H1 (cell line): ENCODE measurements at regions not wholly inside any gene's neighbourhood (a gene's known extent, or its start where the extent isn't known, plus 50 kb on each side); places are given as distances from the start of the nearest gene placed in this dataset.

Source experiments
- CTCF ChIA-PET: fragments of 300-600 bp; sonication (Branson Sonifier 250); formaldehyde crosslinking; loops from one replicate; lab custom pipeline; 2021; ENCODE audit not compliant: partially characterized antibody; lab: Charles Lee
- POLR2A ChIA-PET: fragments of 300-600 bp; sonication (Branson Sonifier 250); formaldehyde crosslinking; loops from one replicate; lab custom pipeline; 2021; ENCODE audit warnings: inconsistent platforms; ENCODE audit not compliant: partially characterized antibody; lab: Charles Lee
- DNase-seq, 2 experiments: peaks; one replicate each; pipeline versions ENCODE4 v3.0.0 to v3.0.0-alpha.2; 2010 to 2022; ENCODE audit warnings: low spot score in 2 of 2, low read depth in 1 of 2, mixed read lengths in 1 of 2
- FAIRE-seq: peaks from 2 replicates; lab custom pipeline; 2011; peaks lifted over from hg19 to GRCh38; lab: Jason Lieb, UNC
- H2AFZ ChIP-seq: 2 replicates; pipeline ENCODE4 v1.8.1; 2012; ENCODE audit warnings: low read length, inconsistent platforms
- H2AK5ac ChIP-seq: 2 replicates; pipeline ENCODE4 v1.6.1; 2013; ENCODE audit warnings: low read depth, low read length
- H2BK120ac ChIP-seq: replicated peaks from 2 replicates; pipeline ENCODE3; 2013; ENCODE audit warnings: low read depth, low read length, inconsistent platforms
- H2BK12ac ChIP-seq: 2 replicates; pipeline ENCODE4 v1.6.1; 2013; ENCODE audit warnings: low read depth, low read length
- H2BK15ac ChIP-seq: 2 replicates; pipeline ENCODE4 v1.6.1; 2013; ENCODE audit warnings: low read length
- H2BK20ac ChIP-seq: 2 replicates; pipeline ENCODE4 v1.6.1; 2013; ENCODE audit warnings: low read length
- H2BK5ac ChIP-seq: 2 replicates; pipeline ENCODE4 v1.6.1; 2013; ENCODE audit warnings: low read depth, low read length
- H3K14ac ChIP-seq: 2 replicates; pipeline ENCODE4 v1.6.1; 2013; ENCODE audit warnings: inconsistent platforms; ENCODE audit not compliant: insufficient read length
- H3K18ac ChIP-seq: 2 replicates; pipeline ENCODE4 v1.6.1; 2013; ENCODE audit warnings: low read length; ENCODE audit errors: extremely low read depth
- H3K23ac ChIP-seq: 2 replicates; pipeline ENCODE4 v1.6.1; 2013; ENCODE audit warnings: inconsistent platforms; ENCODE audit not compliant: insufficient read length
- H3K23me2 ChIP-seq: 2 replicates; pipeline ENCODE4 v1.6.1; 2013; ENCODE audit warnings: low read depth, low read length
- H3K27ac ChIP-seq: 2 replicates; pipeline ENCODE4 v1.6.1; 2011; ENCODE audit warnings: low read depth, low read length, inconsistent platforms
- H3K27me3 ChIP-seq, 4 experiments: replicated peaks in 1 of 4; 1 replicate in 1 of 4; 2 replicates in 3 of 4; pipeline versions ENCODE4 v1.6.1 to v1.8.1; 2011 to 2013; ENCODE audit warnings: low read length in 3 of 4, mild to moderate bottlenecking in 3 of 4, inconsistent platforms in 2 of 4, mixed read lengths in 2 of 4, moderate library complexity in 1 of 4; ENCODE audit not compliant: control insufficient read depth in 3 of 4, insufficient read depth in 3 of 4; ENCODE audit errors: extremely low read depth in 1 of 4
- H3K36me3 ChIP-seq, 4 experiments: 2 replicates each; pipeline versions ENCODE4 v1.6.1 to v1.8.1; 2011 to 2013; ENCODE audit warnings: mild to moderate bottlenecking in 4 of 4, low read length in 3 of 4, moderate library complexity in 2 of 4, control low read depth in 1 of 4, inconsistent platforms in 1 of 4; ENCODE audit not compliant: insufficient read depth in 4 of 4, control insufficient read depth in 2 of 4
- H3K4ac ChIP-seq: replicated peaks from 2 replicates; pipeline ENCODE3; 2013; ENCODE audit warnings: low read length, low read depth, mixed read lengths, inconsistent platforms; ENCODE audit not compliant: insufficient read length
- H3K4me1 ChIP-seq, 4 experiments: replicated peaks in 1 of 4; 1 replicate in 1 of 4; 2 replicates in 3 of 4; pipeline versions ENCODE4 v1.6.1 to v1.8.1; 2011 to 2013; ENCODE audit warnings: low read length in 3 of 4, inconsistent platforms in 2 of 4, mixed read lengths in 1 of 4; ENCODE audit not compliant: insufficient read depth in 4 of 4, control insufficient read depth in 3 of 4
- H3K4me2 ChIP-seq, 2 experiments: 2 replicates each; pipeline versions ENCODE4 v1.6.1 to v1.8.1; 2011 to 2013; ENCODE audit warnings: low read depth in 2 of 2, low read length in 2 of 2, control low read depth in 1 of 2, inconsistent platforms in 1 of 2, mild to moderate bottlenecking in 1 of 2; ENCODE audit not compliant: insufficient read depth in 1 of 2
- H3K4me3 ChIP-seq, 4 experiments: fragments of 200-600, 300-600 bp in 1 of 4; sonication (generic), shearing (Covaris generic), sonication (Bioruptor Twin) in 1 of 4; 2 replicates each; pipeline versions ENCODE4 v1.5.1 to v1.8.1; 2011 to 2016; ENCODE audit warnings: low read length in 4 of 4, low read depth in 3 of 4, control low read depth in 2 of 4, inconsistent platforms in 2 of 4, mild to moderate bottlenecking in 2 of 4, mixed read lengths in 1 of 4, moderate library complexity in 1 of 4; ENCODE audit not compliant: insufficient read depth in 2 of 4; ENCODE audit errors: extremely low read depth in 1 of 4
- H3K56ac ChIP-seq: replicated peaks from 2 replicates; pipeline ENCODE3; 2013; ENCODE audit warnings: low read depth, mild to moderate bottlenecking, mixed read lengths, low read length, inconsistent platforms; ENCODE audit not compliant: insufficient read length
- H3K79me1 ChIP-seq: 2 replicates; pipeline ENCODE4 v1.6.1; 2013; ENCODE audit warnings: low read depth, low read length, control low read depth
- H3K79me2 ChIP-seq, 2 experiments: 2 replicates each; pipeline versions ENCODE4 v1.6.1 to v1.8.1; 2012 to 2013; ENCODE audit warnings: low read length in 2 of 2, mild to moderate bottlenecking in 2 of 2, inconsistent platforms in 1 of 2; ENCODE audit not compliant: insufficient read depth in 2 of 2, control insufficient read depth in 1 of 2
- H3K9ac ChIP-seq, 4 experiments: replicated peaks in 1 of 4; 1 replicate in 1 of 4; 2 replicates in 3 of 4; pipeline versions ENCODE4 v1.6.1 to v1.8.1; 2011 to 2013; ENCODE audit warnings: low read depth in 3 of 4, low read length in 3 of 4, control low read depth in 2 of 4, mild to moderate bottlenecking in 2 of 4, moderate library complexity in 2 of 4, inconsistent platforms in 1 of 4; ENCODE audit errors: extremely low read depth in 1 of 4
- H3K9me3 ChIP-seq, 2 experiments: 2 replicates each; pipeline versions ENCODE4 v1.6.1 to v1.8.1; 2012 to 2013; ENCODE audit warnings: mild to moderate bottlenecking in 2 of 2, moderate library complexity in 2 of 2, control low read depth in 1 of 2, inconsistent platforms in 1 of 2, low read depth in 1 of 2, low read length in 1 of 2, mixed read lengths in 1 of 2; ENCODE audit not compliant: insufficient read depth in 2 of 2
- H4K20me1 ChIP-seq, 2 experiments: replicated peaks in 1 of 2; 2 replicates each; pipeline versions ENCODE3 to v1.8.1; 2011 to 2013; ENCODE audit warnings: inconsistent platforms in 2 of 2, low read length in 2 of 2, mild to moderate bottlenecking in 1 of 2; ENCODE audit not compliant: insufficient read depth in 2 of 2, control insufficient read depth in 1 of 2
- H4K5ac ChIP-seq: 2 replicates; pipeline ENCODE4 v1.6.1; 2013; ENCODE audit warnings: low read length, low read depth, mixed read lengths, inconsistent platforms; ENCODE audit not compliant: insufficient read length
- H4K8ac ChIP-seq: 2 replicates; pipeline ENCODE4 v1.8.0; 2013; ENCODE audit warnings: mild to moderate bottlenecking, moderate library complexity, low read length, inconsistent platforms; ENCODE audit not compliant: insufficient read depth; ENCODE audit errors: extremely low read depth
- H4K91ac ChIP-seq: replicated peaks from 2 replicates; pipeline ENCODE3; 2013; ENCODE audit warnings: low read length, mixed read lengths, inconsistent platforms; ENCODE audit not compliant: insufficient read length
- CBX8 ChIP-seq: fragments of 300-800, 300-1000 bp; sonication (generic); IDR thresholded peaks from 2 replicates; pipeline ENCODE4 v1.7.1; 2016; ENCODE audit warnings: low read depth, low read length, borderline replicate concordance
- EGR1 ChIP-seq: IDR thresholded peaks from 2 replicates; pipeline ENCODE4 v1.6.1; 2011; ENCODE audit warnings: low read depth, low read length, borderline replicate concordance
- EZH2 ChIP-seq: fragments of 200-600 bp; sonication (generic); IDR thresholded peaks from 2 replicates; pipeline ENCODE4 v1.7.1; 2012; ENCODE audit warnings: low read depth, mild to moderate bottlenecking, moderate library complexity, low read length, inconsistent platforms; ENCODE audit not compliant: severe bottlenecking
- GABPA ChIP-seq: IDR thresholded peaks from 2 replicates; pipeline ENCODE4 v1.6.1; 2011; ENCODE audit warnings: mild to moderate bottlenecking, low read length, moderate library complexity, borderline replicate concordance; ENCODE audit not compliant: insufficient read depth
- HDAC6 ChIP-seq: IDR thresholded peaks from one replicate; pipeline ENCODE4 v1.7.1; 2012; ENCODE audit warnings: low read depth, mild to moderate bottlenecking, inconsistent platforms, low read length, moderate library complexity
- KDM1A ChIP-seq: fragments of 200-600, 300-600 bp; sonication (generic); IDR thresholded peaks from 2 replicates; pipeline ENCODE4 v1.7.1; 2016; ENCODE audit warnings: mild to moderate bottlenecking, low read length, borderline replicate concordance
- RAD21 ChIP-seq, 2 experiments: IDR thresholded peaks in 1 of 2; conservative IDR thresholded peaks in 1 of 2; 2 replicates each; pipeline ENCODE4 v1.6.1; 2011; ENCODE audit warnings: low read depth in 2 of 2, low read length in 2 of 2, improper control_type of control experiment in 1 of 2, inconsistent platforms in 1 of 2, mild to moderate bottlenecking in 1 of 2, moderate library complexity in 1 of 2
- TEAD4 ChIP-seq: IDR thresholded peaks from 2 replicates; pipeline ENCODE4 v1.6.1; 2012; ENCODE audit warnings: low read depth, low read length, inconsistent platforms, mixed read lengths
- WGBS, 2 experiments: shearing (Covaris generic) in 1 of 2; methylation state at CpG; one replicate each; pipeline versions ENCODE4 v1.1.6 to v1.1.7; 2013 to 2015; ENCODE audit warnings: low lambda C conversion rate in 2 of 2, mixed read lengths in 2 of 2, inconsistent platforms in 1 of 2, low coverage in 1 of 2, missing lambda C conversion rate in 1 of 2; ENCODE audit not compliant: insufficient replicate concordance in 2 of 2, insufficient coverage in 1 of 2, insufficient read length in 1 of 2; ENCODE audit errors: extremely low coverage in 1 of 2, missing lambda C conversion rate in 1 of 2; 5-methylcytosine and 5-hydroxymethylcytosine counted together
- TF ChIP-seq, protein P1 (sequence below): IDR thresholded peaks from 2 replicates; pipeline ENCODE4 v1.6.1; 2012; ENCODE audit warnings: low read length, inconsistent platforms

DNA sequence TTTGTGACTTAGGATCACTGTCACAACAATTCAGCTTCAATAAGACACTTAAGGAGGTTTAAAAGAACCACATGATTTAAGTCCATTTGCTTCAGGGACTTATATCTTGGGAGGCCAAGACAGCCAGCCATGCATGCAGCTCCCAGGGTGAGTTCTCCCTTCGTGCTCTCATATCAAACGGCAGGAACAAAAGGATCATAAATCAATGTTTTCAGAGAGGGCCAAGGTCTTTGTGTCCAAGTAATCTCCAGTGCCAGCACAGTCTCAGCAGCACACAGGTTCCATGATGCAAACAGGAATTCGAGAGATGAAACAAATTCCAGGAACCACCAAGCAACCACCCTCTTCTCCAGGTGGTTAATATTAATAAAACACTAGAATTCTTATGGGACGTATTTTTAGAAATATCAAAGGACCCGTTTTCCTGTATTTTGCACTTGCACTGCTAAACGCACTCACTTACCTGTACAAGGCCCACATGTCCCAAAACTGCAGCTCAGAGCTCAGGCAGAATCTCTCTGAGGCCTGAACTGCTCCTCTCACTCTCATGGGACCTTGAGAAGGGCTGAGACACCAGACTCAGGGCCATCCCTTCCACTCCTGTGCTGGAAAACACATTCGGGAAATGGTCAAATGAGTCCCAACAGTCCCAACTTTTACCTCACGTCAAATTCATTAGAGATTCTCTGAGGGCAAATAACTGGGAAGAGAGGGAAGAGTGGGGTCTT, 100.0 kb upstream of the RAB4A start:
- no peak overlapping the region for H2BK120ac ChIP-seq
- no peak overlapping the region for H3K4me2 ChIP-seq
- no peak overlapping the region for H3K4me3 ChIP-seq
- H3K27me3 ChIP-seq: no peaks in the 10 kb centered on the region
- ChIA-PET CTCF (interaction anchor here (2.5 kb wide), 1 partner anchor 19 kb away, joined by 6 read pairs; no protein-coding TSS in a partner anchor), POLR2A (no interaction called here)
- H3K79me2 ChIP-seq: no peaks in the 10 kb centered on the region
- H3K14ac ChIP-seq: no peak overlapping the region
- H3K27ac ChIP-seq: no peak overlapping the region
- no peak overlapping the region for H4K8ac ChIP-seq
- H3K23me2 ChIP-seq: no peaks in the 10 kb centered on the region
- H2BK12ac ChIP-seq: 0 out of 2 replicates have a peak overlapping the region, but pooled peaks have one; percentile 71
- H2BK20ac ChIP-seq: no peak overlapping the region
- H3K4me1 ChIP-seq: peaks cover 0 to 4% (median 4%) of the 10 kb centered on the region in 4 experiments; a peak in 4 of 7 replicates
- WGBS, 2 experiments: 89% methylated on average over 8 of the region's 8 CpGs; no CpG with 5 or more reads in 1 of the 2 experiments
- H3K56ac ChIP-seq: no peak overlapping the region
- H3K23ac ChIP-seq: no peak overlapping the region
- no peak overlapping the region for H2AFZ ChIP-seq
- H4K91ac ChIP-seq: peak overlapping the region; percentile 69
- no peak overlapping the region for H2BK15ac ChIP-seq
- no peaks in the 10 kb centered on the region for H3K9me3 ChIP-seq
- H3K79me1 ChIP-seq: no peaks in the 10 kb centered on the region
- no peaks in the 10 kb centered on the region for H4K20me1 ChIP-seq
- no peak overlapping the region for H2AK5ac ChIP-seq
- no peak overlapping the region for H3K4ac ChIP-seq
- H2BK5ac ChIP-seq: no peak overlapping the region
- DNase-seq (no peak), FAIRE-seq (no peak)
- no peaks in the 10 kb centered on the region for H3K36me3 ChIP-seq
- no peak overlapping the region for H4K5ac ChIP-seq
- H3K9ac ChIP-seq: no peak overlapping the region
- H3K18ac ChIP-seq: no peak overlapping the region
- no peak for TF ChIP-seq EGR1
- no peak for TF ChIP-seq TEAD4
- TF ChIP-seq RAD21 (IDR thresholded peaks at IDR 0.05 in 1 of 2, conservative IDR thresholded peaks at IDR 0.05 in 1 of 2; ENCODE audit: low read depth in 2 of 2, low read length in 2 of 2): no peak
- TF ChIP-seq GABPA: no peak
- TF ChIP-seq HDAC6: no peak
- TF ChIP-seq EZH2: no peak
- TF ChIP-seq CBX8: no peak
- TF ChIP-seq, protein P1, sequence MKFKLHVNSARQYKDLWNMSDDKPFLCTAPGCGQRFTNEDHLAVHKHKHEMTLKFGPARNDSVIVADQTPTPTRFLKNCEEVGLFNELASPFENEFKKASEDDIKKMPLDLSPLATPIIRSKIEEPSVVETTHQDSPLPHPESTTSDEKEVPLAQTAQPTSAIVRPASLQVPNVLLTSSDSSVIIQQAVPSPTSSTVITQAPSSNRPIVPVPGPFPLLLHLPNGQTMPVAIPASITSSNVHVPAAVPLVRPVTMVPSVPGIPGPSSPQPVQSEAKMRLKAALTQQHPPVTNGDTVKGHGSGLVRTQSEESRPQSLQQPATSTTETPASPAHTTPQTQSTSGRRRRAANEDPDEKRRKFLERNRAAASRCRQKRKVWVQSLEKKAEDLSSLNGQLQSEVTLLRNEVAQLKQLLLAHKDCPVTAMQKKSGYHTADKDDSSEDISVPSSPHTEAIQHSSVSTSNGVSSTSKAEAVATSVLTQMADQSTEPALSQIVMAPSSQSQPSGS: no peak
- no peak for TF ChIP-seq KDM1A
